Activated naive CD4-positive, alpha-beta T cell treated with anti-CD3 and anti-CD28 coated beads, Interleukin-2, amount 10 ng/mL, durations not matched to agents 7 days and 5 days (primary cell): ENCODE measurements at regions not wholly inside any gene's neighbourhood (a gene's known extent, or its start where the extent isn't known, plus 50 kb on each side); places are given as distances from the start of the nearest gene placed in this dataset.

Experiments used
- CTCF ChIA-PET: fragments of 350-600 bp; sonication (Branson Sonifier 250); formaldehyde crosslinking; loops from one replicate; lab custom pipeline; 2021; ENCODE audit warnings: antibody characterized with exemption; lab: Charles Lee
- DNase-seq: peaks from one replicate; pipeline ENCODE4 v3.0.0-alpha.2; 2020
- H3K27ac Mint-ChIP-seq: one replicate; pipeline ENCODE4 v1.8.0; 2021; ENCODE audit warnings: mild to moderate bottlenecking, moderate library complexity, mixed read lengths
- H3K27me3 Mint-ChIP-seq: one replicate; pipeline ENCODE4 v1.8.0; 2021; ENCODE audit warnings: mild to moderate bottlenecking, mixed read lengths
- H3K36me3 Mint-ChIP-seq: one replicate; pipeline ENCODE4 v1.8.0; 2021; ENCODE audit warnings: mixed read lengths
- H3K4me1 Mint-ChIP-seq: one replicate; pipeline ENCODE4 v1.8.0; 2021; ENCODE audit warnings: mixed read lengths
- H3K4me3 Mint-ChIP-seq: one replicate; pipeline ENCODE4 v1.8.0; 2021; ENCODE audit warnings: mild to moderate bottlenecking, moderate library complexity, mixed read lengths
- H3K9me3 Mint-ChIP-seq: one replicate; pipeline ENCODE4 v1.8.0; 2021; ENCODE audit warnings: mixed read lengths

DNA sequence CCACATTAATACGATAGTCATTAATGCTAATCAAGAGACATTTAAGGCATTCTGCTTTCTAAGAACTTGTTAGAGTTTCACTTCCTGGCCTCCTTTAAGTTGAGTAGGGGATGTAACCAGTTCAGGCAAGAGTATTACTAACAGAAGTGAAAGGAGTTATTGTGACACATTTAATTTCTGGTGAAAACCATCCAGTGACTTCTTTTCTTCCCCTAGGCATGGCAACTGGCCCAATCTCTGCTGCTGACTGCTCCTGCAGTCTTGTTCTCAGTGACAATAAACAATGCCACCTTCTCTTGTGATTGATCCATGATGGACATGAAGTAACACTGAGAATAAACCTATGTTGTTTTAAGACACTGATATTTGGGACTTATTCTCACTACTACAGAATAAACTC, 130.9 kb upstream of the DEFB112 start:
- Mint-ChIP-seq H3K27me3 (no peaks in the 10 kb centered on the region), H3K9me3 (peaks cover 3% of the 10 kb centered on the region), H3K36me3 (no peaks in the 10 kb centered on the region), H3K4me1 (no peaks in the 10 kb centered on the region), H3K27ac (no peak overlapping the region), H3K4me3 (no peak overlapping the region)
- CTCF ChIA-PET, result no interaction called here
- no peak for DNase-seq

DNA sequence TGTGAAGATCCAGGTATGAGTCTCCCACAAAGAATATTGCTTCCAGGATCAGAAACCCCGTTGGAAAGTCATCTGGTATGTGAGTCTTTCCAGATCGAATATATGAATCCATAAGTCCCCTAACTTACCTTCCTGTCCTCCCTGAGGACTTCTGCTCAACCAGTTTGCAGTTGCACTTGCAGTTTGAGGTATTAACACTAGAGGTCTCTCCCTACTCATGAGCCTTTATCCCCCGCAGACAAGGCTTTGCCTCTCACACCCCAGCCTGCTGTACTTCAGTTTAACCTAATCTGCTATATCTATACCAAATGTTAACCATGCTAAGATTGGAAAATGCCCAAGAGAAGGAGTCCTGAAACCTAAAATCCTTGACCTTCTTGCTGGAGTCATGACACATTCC, 135.3 kb upstream of the DEFB112 start:
- H3K27ac Mint-ChIP-seq, result no peak overlapping the region
- CTCF ChIA-PET, result no interaction called here
- H3K9me3 Mint-ChIP-seq, result no peaks in the 10 kb centered on the region
- no peaks in the 10 kb centered on the region for H3K27me3 Mint-ChIP-seq
- DNase-seq, result no peak
- no peak overlapping the region for H3K4me3 Mint-ChIP-seq
- H3K4me1 Mint-ChIP-seq, result no peaks in the 10 kb centered on the region
- no peaks in the 10 kb centered on the region for H3K36me3 Mint-ChIP-seq

DNA sequence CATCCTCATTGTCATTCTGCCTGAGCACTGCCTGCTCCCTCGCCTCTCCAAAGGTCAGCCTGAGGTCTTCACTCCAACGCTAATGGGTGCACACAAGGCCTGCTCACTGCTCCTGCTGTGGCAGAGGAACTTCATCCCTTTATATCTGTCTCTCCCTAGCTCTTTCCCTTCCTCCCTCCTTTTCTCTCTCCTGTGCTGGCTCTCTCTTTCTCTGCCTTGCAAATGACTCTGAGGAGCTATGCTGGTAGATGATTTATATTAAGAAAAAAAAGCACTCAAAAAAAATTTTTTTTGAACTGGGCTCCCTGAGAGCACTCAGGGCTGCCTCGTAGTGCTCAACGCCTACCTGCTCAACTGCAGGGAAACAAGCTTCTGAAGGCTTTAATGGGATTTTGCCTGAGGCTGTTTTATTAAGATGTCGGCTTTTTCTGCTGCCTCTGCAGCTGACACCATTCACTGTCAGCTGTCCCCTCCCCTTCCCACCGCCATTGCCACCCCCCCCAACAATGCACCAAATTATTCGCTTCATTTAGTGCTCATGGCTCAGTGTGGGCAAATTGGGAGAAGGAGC, 137.7 kb upstream of the DEFB112 start:
- CTCF ChIA-PET, result interaction anchor here (0.6 kb wide), 1 partner anchor 338 kb away, joined by 3 read pairs; no protein-coding TSS in a partner anchor
- Mint-ChIP-seq H3K27ac (no peak overlapping the region), H3K4me3 (no peak overlapping the region), H3K4me1 (no peaks in the 10 kb centered on the region), H3K27me3 (no peaks in the 10 kb centered on the region), H3K9me3 (no peaks in the 10 kb centered on the region), H3K36me3 (no peaks in the 10 kb centered on the region)
- DNase-seq, result no peak

DNA sequence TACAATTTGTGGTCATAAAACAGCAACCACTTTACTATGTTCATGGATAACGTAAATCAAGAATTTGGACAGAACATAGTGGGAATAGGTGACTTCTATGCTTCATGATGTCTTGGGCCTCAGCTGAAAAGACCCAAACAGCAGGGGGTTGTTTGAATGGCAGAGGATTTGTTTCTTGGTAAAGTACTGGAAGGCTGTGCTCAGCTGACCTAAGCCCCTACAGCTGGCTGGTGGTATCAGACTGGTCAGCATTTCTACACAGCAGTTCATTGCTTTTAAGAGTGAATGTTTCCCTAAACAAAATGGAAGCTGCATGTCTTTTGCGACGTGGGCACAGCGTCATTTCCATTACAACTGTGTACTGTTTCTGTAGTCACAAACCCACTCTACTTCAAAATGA, 148.5 kb upstream of the DEFB112 start:
- Mint-ChIP-seq H3K9me3 (no peaks in the 10 kb centered on the region), H3K27me3 (no peaks in the 10 kb centered on the region), H3K4me1 (no peaks in the 10 kb centered on the region)

DNA sequence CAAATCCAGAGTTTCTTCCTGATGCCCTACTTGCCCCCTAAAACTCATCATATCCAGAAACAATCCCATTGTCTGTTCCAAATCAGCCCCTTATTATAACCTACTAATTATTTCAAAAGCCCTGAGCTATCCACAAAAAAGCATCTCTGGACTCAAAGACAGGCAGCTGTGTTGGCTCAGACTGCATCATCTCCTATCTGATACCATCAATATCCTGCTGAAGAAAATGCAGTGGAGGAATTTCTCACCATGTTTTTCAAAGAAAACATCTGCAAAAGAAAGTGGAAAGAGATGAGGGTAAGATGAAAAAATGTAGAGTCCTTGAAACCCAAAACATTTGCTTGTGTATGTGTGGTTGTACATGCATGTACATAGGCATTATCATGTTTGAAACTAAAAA, 153.0 kb upstream of the DEFB112 start:
- CTCF ChIA-PET, result no interaction called here
- no peak overlapping the region for H3K4me3 Mint-ChIP-seq
- no peaks in the 10 kb centered on the region for H3K27me3 Mint-ChIP-seq
- DNase-seq, result no peak
- H3K27ac Mint-ChIP-seq, result no peak overlapping the region
- no peaks in the 10 kb centered on the region for H3K4me1 Mint-ChIP-seq
- no peaks in the 10 kb centered on the region for H3K36me3 Mint-ChIP-seq
- peaks cover 1% of the 10 kb centered on the region for H3K9me3 Mint-ChIP-seq

More for the DNA sequence above, 148.5 kb upstream of the DEFB112 start:
- Mint-ChIP-seq H3K4me3 (no peak overlapping the region), H3K36me3 (no peaks in the 10 kb centered on the region), H3K27ac (no peak overlapping the region)
- no peak for DNase-seq
- CTCF ChIA-PET, result no interaction called here

DNA sequence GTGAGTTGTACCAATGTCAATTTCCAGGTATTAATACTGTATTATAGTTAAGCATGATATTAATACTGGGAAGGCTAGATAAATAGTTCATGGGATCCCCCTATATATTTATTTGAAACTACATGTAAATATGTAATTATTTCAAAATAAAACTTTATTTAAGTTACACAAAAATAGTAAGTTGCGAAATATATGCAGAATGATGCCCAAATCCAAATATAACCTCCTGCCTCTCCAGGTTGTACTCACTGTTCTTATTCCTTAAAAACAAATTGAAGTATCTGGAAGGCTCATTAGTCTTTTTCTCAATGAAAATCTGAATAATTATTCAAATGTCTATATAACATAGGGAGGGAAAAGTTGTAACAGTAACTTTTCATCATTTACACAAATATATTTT, 161.9 kb upstream of the DEFB112 start:
- no peak for DNase-seq
- no peaks in the 10 kb centered on the region for H3K27me3 Mint-ChIP-seq
- CTCF ChIA-PET, result no interaction called here
- no peak overlapping the region for H3K4me3 Mint-ChIP-seq
- H3K36me3 Mint-ChIP-seq, result no peaks in the 10 kb centered on the region
- H3K27ac Mint-ChIP-seq, result no peak overlapping the region
- H3K4me1 Mint-ChIP-seq, result no peaks in the 10 kb centered on the region
- peaks cover 1% of the 10 kb centered on the region for H3K9me3 Mint-ChIP-seq

DNA sequence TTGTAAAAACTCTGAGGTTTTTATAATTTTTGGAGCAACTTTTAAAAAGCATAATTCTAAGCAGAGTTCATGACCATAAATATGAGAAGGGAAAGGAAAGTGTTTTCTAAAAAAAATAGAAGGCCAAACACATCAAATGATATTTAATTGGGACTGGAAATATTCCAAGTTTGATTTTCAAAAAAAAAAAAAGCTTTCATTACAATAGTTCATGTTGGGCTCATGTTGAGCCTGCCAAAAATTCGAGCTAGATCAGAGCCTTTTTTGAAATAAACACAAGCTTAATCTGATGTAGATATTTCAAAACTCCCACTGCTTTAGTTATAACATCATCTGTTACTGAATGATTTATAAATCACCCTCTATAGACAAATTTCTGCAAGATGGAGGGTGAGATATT, 163.4 kb upstream of the DEFB112 start:
- Mint-ChIP-seq H3K36me3 (no peaks in the 10 kb centered on the region), H3K27me3 (no peaks in the 10 kb centered on the region), H3K9me3 (no peaks in the 10 kb centered on the region), H3K4me3 (no peak overlapping the region), H3K4me1 (no peaks in the 10 kb centered on the region), H3K27ac (no peak overlapping the region)
- no peak for DNase-seq
- CTCF ChIA-PET, result no interaction called here

DNA sequence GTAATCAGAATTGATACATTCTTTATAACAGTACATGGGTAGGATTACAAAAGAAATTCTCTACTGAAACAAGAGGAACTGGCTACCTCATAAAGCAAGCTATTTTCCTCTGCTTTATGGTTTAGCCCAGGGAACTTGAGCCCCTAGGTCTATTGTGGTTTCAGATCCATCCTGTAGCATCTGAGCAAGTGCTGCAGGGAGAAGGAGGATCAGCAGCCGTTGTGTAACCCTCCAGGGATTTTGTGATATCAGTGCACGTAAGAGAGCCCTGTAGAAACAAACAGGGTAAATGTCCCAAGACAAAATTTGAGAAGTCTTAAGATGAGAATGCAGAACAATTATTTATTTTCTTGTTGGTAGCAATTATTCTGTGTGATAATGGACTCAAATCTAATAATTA, 165.2 kb upstream of the DEFB112 start:
- H3K27me3 Mint-ChIP-seq, result no peaks in the 10 kb centered on the region
- H3K4me1 Mint-ChIP-seq, result no peaks in the 10 kb centered on the region
- H3K27ac Mint-ChIP-seq, result no peak overlapping the region
- CTCF ChIA-PET, result no interaction called here
- no peak overlapping the region for H3K4me3 Mint-ChIP-seq
- no peak for DNase-seq
- H3K9me3 Mint-ChIP-seq, result no peaks in the 10 kb centered on the region
- no peaks in the 10 kb centered on the region for H3K36me3 Mint-ChIP-seq

DNA sequence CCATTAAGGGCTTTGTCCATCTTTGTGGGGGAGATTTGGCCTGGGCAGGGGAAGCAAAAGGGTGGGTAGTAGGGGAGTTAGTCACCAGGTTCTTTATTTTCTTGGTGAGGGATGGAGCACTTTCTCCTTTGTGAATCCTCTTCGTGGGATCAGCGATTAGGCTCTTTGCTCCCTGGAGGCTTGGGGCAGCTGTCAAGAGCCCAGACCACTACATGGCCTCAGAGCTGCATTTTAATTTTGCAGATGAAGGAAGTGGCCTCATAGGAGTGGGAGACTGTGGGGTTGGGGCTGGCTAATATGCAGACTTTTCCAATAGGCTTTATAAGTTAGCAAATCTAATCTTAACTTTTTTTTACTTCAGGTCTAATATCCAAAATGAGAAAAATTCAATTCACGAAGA, 168.1 kb upstream of the DEFB112 start:
- H3K27me3 Mint-ChIP-seq, result no peaks in the 10 kb centered on the region
- peaks cover 3% of the 10 kb centered on the region for H3K9me3 Mint-ChIP-seq
- no peak overlapping the region for H3K4me3 Mint-ChIP-seq
- no peaks in the 10 kb centered on the region for H3K36me3 Mint-ChIP-seq
- CTCF ChIA-PET, result no interaction called here
- no peaks in the 10 kb centered on the region for H3K4me1 Mint-ChIP-seq
- no peak for DNase-seq
- H3K27ac Mint-ChIP-seq, result no peak overlapping the region

DNA sequence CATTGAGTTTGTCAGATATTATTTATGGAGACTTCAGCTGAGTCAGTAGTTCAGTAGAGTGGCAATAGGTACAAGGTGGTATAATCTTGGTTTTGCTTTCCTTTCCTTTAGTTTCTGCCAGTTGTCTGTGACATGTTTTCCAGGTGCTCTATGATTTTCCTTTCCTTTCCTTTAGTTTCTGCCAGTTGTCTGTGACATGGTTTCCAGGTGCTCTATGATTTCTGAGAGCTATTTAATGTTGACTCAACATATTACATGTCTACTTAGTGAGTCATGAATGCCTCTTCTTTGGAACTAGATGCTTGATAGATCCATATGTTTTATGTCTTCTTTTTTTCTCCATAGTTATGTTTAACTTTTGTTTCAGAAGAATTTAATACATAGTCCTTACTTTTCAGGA, 186.4 kb upstream of the DEFB112 start:
- CTCF ChIA-PET, result no interaction called here
- DNase-seq, result no peak
- H3K27me3 Mint-ChIP-seq, result no peaks in the 10 kb centered on the region
- no peaks in the 10 kb centered on the region for H3K36me3 Mint-ChIP-seq
- no peaks in the 10 kb centered on the region for H3K9me3 Mint-ChIP-seq
- no peaks in the 10 kb centered on the region for H3K4me1 Mint-ChIP-seq
- no peak overlapping the region for H3K4me3 Mint-ChIP-seq
- no peak overlapping the region for H3K27ac Mint-ChIP-seq

DNA sequence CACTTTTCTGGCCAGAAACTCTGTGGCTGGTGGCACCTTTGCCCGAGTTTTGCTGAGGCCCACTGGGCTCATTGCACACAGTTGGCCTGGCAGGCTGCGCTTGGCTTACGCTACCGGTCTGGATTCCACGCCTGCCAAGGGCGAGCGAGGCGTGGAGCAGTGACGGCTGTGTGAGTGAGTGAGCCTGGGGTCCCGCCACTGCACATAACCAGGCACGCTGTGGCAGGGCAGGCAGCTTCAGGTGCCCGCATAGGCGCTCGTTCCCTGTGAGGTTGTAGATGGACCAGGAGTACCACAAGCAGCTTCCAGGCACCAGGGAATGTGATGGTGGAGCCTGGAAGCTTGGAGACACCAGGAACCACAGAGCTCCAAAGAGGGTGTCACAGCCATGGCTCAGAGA, 190.1 kb upstream of the DEFB112 start:
- DNase-seq, result no peak
- Mint-ChIP-seq H3K4me3 (no peak overlapping the region), H3K36me3 (no peaks in the 10 kb centered on the region), H3K4me1 (no peaks in the 10 kb centered on the region), H3K27ac (no peak overlapping the region), H3K9me3 (peaks cover 3% of the 10 kb centered on the region), H3K27me3 (no peaks in the 10 kb centered on the region)
- CTCF ChIA-PET, result no interaction called here

DNA sequence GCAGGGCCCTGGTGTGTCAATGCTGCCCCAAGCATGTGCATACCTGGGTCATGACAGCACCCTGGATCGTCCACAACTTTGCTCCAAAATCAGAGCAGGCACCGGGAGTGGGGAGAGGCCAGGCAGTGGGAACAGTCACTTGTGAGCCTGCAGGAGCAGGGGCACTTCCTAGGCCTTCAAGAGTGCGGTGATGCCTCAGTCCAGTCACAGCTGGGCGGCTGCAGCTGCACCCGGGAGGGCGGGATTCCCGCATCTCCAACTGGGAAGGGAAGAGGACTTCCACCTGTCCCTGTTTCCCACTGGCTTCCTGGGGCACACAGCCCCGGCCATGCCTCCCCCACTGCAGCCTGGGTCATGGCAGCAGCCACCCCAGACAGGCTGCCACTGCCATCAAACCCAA, 191.3 kb upstream of the DEFB112 start:
- no peak overlapping the region for H3K27ac Mint-ChIP-seq
- DNase-seq, result no peak
- H3K4me1 Mint-ChIP-seq, result no peaks in the 10 kb centered on the region
- no peaks in the 10 kb centered on the region for H3K27me3 Mint-ChIP-seq
- H3K9me3 Mint-ChIP-seq, result peaks cover 3% of the 10 kb centered on the region
- no peak overlapping the region for H3K4me3 Mint-ChIP-seq
- CTCF ChIA-PET, result no interaction called here
- H3K36me3 Mint-ChIP-seq, result no peaks in the 10 kb centered on the region

DNA sequence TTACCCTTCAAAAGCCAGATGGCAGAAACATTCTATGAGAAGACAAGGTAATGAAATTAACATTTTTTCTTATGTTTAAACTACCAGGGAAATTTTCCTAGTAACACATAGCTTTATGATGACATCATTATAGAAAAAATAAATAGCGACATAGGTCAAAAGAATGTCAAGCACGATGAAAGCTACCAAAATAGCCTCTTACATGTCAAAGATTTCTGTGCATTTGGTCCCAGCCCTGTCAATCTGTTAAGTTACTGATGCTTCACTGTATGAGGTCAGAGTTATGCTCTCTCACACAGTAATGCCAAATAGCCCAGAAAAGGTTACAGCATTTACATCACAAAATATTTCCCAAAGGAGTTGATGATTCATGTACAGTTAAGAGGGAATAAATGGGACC, 199.8 kb upstream of the DEFB112 start:
- Mint-ChIP-seq H3K27me3 (no peaks in the 10 kb centered on the region), H3K27ac (no peak overlapping the region), H3K36me3 (no peaks in the 10 kb centered on the region), H3K4me1 (no peaks in the 10 kb centered on the region), H3K9me3 (no peaks in the 10 kb centered on the region), H3K4me3 (no peak overlapping the region)
- no peak for DNase-seq
- CTCF ChIA-PET, result no interaction called here

DNA sequence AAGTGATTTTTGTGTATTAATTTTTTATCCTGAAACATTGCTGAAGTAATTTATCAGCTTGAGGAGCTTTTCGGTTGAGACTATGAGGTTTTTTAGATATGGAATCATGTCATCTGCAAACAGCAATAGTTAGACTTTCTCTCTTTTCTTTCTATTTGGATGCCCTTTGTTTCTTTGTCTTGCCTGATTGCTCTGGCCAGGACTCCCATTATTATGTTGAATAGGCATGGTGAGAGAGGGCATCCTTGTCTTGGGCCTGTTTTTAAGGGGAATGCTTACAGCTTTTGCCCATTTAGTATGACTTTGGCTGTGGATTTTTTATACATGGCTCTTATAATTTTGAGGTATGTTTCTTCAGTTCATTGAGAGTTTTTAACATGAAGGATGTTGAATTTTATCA, 207.6 kb upstream of the DEFB112 start:
- no peak for DNase-seq
- Mint-ChIP-seq H3K36me3 (no peaks in the 10 kb centered on the region), H3K27ac (no peak overlapping the region), H3K9me3 (peaks cover 18% of the 10 kb centered on the region), H3K4me3 (no peak overlapping the region), H3K4me1 (no peaks in the 10 kb centered on the region), H3K27me3 (no peaks in the 10 kb centered on the region)
- CTCF ChIA-PET, result no interaction called here

DNA sequence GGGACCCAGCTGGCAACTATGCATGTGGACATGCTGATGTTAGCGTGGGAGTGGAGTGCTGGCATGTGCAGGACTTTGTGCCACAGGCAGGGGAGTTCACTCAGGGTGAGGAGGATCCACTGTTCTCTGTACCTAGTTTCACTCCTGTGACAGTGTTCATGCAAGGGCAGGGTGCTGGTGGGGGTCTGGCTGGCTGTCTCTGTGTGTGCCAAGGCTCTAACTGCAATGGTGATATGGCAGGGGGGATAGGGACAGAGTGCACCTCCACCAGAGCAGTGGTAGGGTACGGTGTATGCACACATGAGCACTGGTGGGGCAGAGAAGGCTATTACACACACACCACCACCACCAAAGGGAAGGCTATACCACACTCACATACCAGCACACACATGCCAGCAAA, 210.2 kb upstream of the DEFB112 start:
- no peak for DNase-seq
- H3K36me3 Mint-ChIP-seq, result no peaks in the 10 kb centered on the region
- no peak overlapping the region for H3K4me3 Mint-ChIP-seq
- CTCF ChIA-PET, result no interaction called here
- H3K9me3 Mint-ChIP-seq, result peaks cover 18% of the 10 kb centered on the region
- no peaks in the 10 kb centered on the region for H3K4me1 Mint-ChIP-seq
- no peaks in the 10 kb centered on the region for H3K27me3 Mint-ChIP-seq
- no peak overlapping the region for H3K27ac Mint-ChIP-seq

DNA sequence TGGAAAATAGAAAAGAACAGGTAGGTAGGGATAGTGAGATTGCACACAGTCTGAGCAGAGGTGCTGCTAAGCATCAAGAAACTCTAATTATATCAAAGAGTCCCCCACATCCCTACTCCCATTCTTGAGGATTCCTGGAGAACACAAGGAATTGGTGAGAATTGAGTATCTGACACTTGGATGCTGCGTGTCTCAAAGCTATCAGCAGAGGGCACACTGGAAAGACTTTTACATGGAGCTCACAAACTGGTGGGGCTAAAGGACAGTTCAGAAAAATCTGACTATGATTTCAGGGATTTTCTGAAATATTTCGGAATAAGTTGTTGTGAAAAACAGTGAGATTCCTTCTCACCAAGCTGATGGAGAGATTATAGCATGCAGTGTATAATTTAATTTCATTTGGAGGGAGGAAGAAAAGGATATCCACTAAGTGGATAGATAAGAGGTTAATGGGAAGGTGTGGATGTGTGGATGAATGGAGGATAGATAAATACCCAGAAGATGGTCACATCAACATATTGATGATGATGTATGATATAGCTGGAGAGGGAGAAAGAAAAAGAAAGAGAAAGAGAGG, 215.4 kb upstream of the DEFB112 start:
- Mint-ChIP-seq H3K4me1 (no peaks in the 10 kb centered on the region), H3K4me3 (no peak overlapping the region), H3K27me3 (no peaks in the 10 kb centered on the region), H3K36me3 (no peaks in the 10 kb centered on the region), H3K9me3 (peaks cover 9% of the 10 kb centered on the region), H3K27ac (no peak overlapping the region)
- CTCF ChIA-PET, result no interaction called here
- DNase-seq, result no peak
